ENCODE measurements at regions not wholly inside any gene's neighbourhood (a gene's known extent, or its start where the extent isn't known, plus 50 kb on each side); places are given as distances from the start of the nearest gene placed in this dataset.

- TF ChIP-seq POLR2A (IDR thresholded peaks at IDR 0.05) (no peak), CTCF (IDR thresholded peaks at IDR 0.05) (no peak), POLR2AphosphoS5 (IDR thresholded peaks at IDR 0.05) (no peak)
Observed at GRCh38 chr13:83691966-83692365, 190.3 kb downstream of the SLITRK1 start.

Measured in upper lobe of left lung (tissue), 4 donors.